ENCODE measurements at regions not wholly inside any gene's neighbourhood (a gene's known extent, or its start where the extent isn't known, plus 50 kb on each side); places are given as distances from the start of the nearest gene placed in this dataset.

- Histone ChIP-seq H3K4me3 (ENCODE audit: low read length) (no peak overlapping the region), H3K36me3 (ENCODE audit: insufficient read depth, low read length) (no peaks in the 10 kb centered on the region)
Observed at GRCh38 chr2:7971248-7971647, 710.6 kb upstream of the ID2 start.

GRCh38 chr2:7971841-7972240, 710.0 kb upstream of the ID2 start:
- Histone ChIP-seq H2AFZ (ENCODE audit: low read depth, low read length) (no peak overlapping the region), H3K4me1 (ENCODE audit: insufficient read depth, low read length) (no peaks in the 10 kb centered on the region), H3K36me3 (ENCODE audit: insufficient read depth, low read length) (no peaks in the 10 kb centered on the region), H3K4me3 (ENCODE audit: low read length) (no peak overlapping the region), H3K27me3 (ENCODE audit: insufficient read depth, low read length) (no peaks in the 10 kb centered on the region), H3K9me3 (ENCODE audit: low read length) (no peaks in the 10 kb centered on the region)

More at GRCh38 chr2:7971248-7971647, 710.6 kb upstream of the ID2 start:
- H3K4me1 ChIP-seq (ENCODE audit: insufficient read depth, low read length): no peaks in the 10 kb centered on the region
- H3K9me3 ChIP-seq (ENCODE audit: low read length): no peaks in the 10 kb centered on the region
- H3K27me3 ChIP-seq (ENCODE audit: insufficient read depth, low read length): no peaks in the 10 kb centered on the region
- no peak overlapping the region for H2AFZ ChIP-seq (ENCODE audit: low read depth, low read length)

- no peak overlapping the region for H2AFZ ChIP-seq (ENCODE audit: low read depth, low read length)
- H3K27me3 ChIP-seq (ENCODE audit: insufficient read depth, low read length): no peaks in the 10 kb centered on the region
- H3K36me3 ChIP-seq (ENCODE audit: insufficient read depth, low read length): no peaks in the 10 kb centered on the region
- no peaks in the 10 kb centered on the region for H3K4me1 ChIP-seq (ENCODE audit: insufficient read depth, low read length)
- H3K9me3 ChIP-seq (ENCODE audit: low read length): no peaks in the 10 kb centered on the region
- no peak overlapping the region for H3K4me3 ChIP-seq (ENCODE audit: low read length)
Observed at GRCh38 chr2:7972670-7973069, 709.2 kb upstream of the ID2 start.

- Histone ChIP-seq H3K27me3 (ENCODE audit: insufficient read depth, low read length) (no peaks in the 10 kb centered on the region), H2AFZ (ENCODE audit: low read depth, low read length) (no peak overlapping the region)
Observed at GRCh38 chr2:7973801-7974480, 707.9 kb upstream of the ID2 start.

GRCh38 chr2:7974936-7975335, 706.9 kb upstream of the ID2 start:
- Histone ChIP-seq H2AFZ (ENCODE audit: low read depth, low read length) (no peak overlapping the region), H3K27me3 (ENCODE audit: insufficient read depth, low read length) (no peaks in the 10 kb centered on the region), H3K9me3 (ENCODE audit: low read length) (no peaks in the 10 kb centered on the region), H3K36me3 (ENCODE audit: insufficient read depth, low read length) (no peaks in the 10 kb centered on the region), H3K4me3 (ENCODE audit: low read length) (no peak overlapping the region), H3K4me1 (ENCODE audit: insufficient read depth, low read length) (no peaks in the 10 kb centered on the region)

More at GRCh38 chr2:7973801-7974480, 707.9 kb upstream of the ID2 start:
- H3K4me3 ChIP-seq (ENCODE audit: low read length): no peak overlapping the region
- no peaks in the 10 kb centered on the region for H3K36me3 ChIP-seq (ENCODE audit: insufficient read depth, low read length)
- no peaks in the 10 kb centered on the region for H3K9me3 ChIP-seq (ENCODE audit: low read length)
- H3K4me1 ChIP-seq (ENCODE audit: insufficient read depth, low read length): no peaks in the 10 kb centered on the region

- Histone ChIP-seq H3K9me3 (ENCODE audit: low read length) (no peaks in the 10 kb centered on the region), H3K27me3 (ENCODE audit: insufficient read depth, low read length) (no peaks in the 10 kb centered on the region), H3K36me3 (ENCODE audit: insufficient read depth, low read length) (no peaks in the 10 kb centered on the region)
Observed at GRCh38 chr2:7976206-7976605, 705.6 kb upstream of the ID2 start.

GRCh38 chr2:7977981-7978380, 703.9 kb upstream of the ID2 start:
- no peaks in the 10 kb centered on the region for H3K36me3 ChIP-seq (ENCODE audit: insufficient read depth, low read length)
- H3K9me3 ChIP-seq (ENCODE audit: low read length): no peaks in the 10 kb centered on the region
- H2AFZ ChIP-seq (ENCODE audit: low read depth, low read length): no peak overlapping the region
- no peaks in the 10 kb centered on the region for H3K27me3 ChIP-seq (ENCODE audit: insufficient read depth, low read length)
- no peaks in the 10 kb centered on the region for H3K4me1 ChIP-seq (ENCODE audit: insufficient read depth, low read length)
- H3K4me3 ChIP-seq (ENCODE audit: low read length): no peak overlapping the region

More at GRCh38 chr2:7976206-7976605, 705.6 kb upstream of the ID2 start:
- H2AFZ ChIP-seq (ENCODE audit: low read depth, low read length): no peak overlapping the region
- H3K4me1 ChIP-seq (ENCODE audit: insufficient read depth, low read length): no peaks in the 10 kb centered on the region
- no peak overlapping the region for H3K4me3 ChIP-seq (ENCODE audit: low read length)

- H3K4me1 ChIP-seq (ENCODE audit: insufficient read depth, low read length): no peaks in the 10 kb centered on the region
- H3K4me3 ChIP-seq (ENCODE audit: low read length): no peak overlapping the region
- H2AFZ ChIP-seq (ENCODE audit: low read depth, low read length): no peak overlapping the region
- H3K9me3 ChIP-seq (ENCODE audit: low read length): peaks cover 1% of the 10 kb centered on the region
- H3K27me3 ChIP-seq (ENCODE audit: insufficient read depth, low read length): no peaks in the 10 kb centered on the region
- H3K36me3 ChIP-seq (ENCODE audit: insufficient read depth, low read length): no peaks in the 10 kb centered on the region
Observed at GRCh38 chr2:7982054-7982453, 699.8 kb upstream of the ID2 start.

- Histone ChIP-seq H3K36me3 (ENCODE audit: insufficient read depth, low read length) (no peaks in the 10 kb centered on the region), H3K4me3 (ENCODE audit: low read length) (no peak overlapping the region), H3K27me3 (ENCODE audit: insufficient read depth, low read length) (no peaks in the 10 kb centered on the region)
Observed at GRCh38 chr2:7983451-7983850, 698.4 kb upstream of the ID2 start.

GRCh38 chr2:7983912-7984311, 697.9 kb upstream of the ID2 start:
- peaks cover 1% of the 10 kb centered on the region for H3K9me3 ChIP-seq (ENCODE audit: low read length)
- no peaks in the 10 kb centered on the region for H3K4me1 ChIP-seq (ENCODE audit: insufficient read depth, low read length)
- H3K27me3 ChIP-seq (ENCODE audit: insufficient read depth, low read length): no peaks in the 10 kb centered on the region
- H3K4me3 ChIP-seq (ENCODE audit: low read length): no peak overlapping the region
- no peak overlapping the region for H2AFZ ChIP-seq (ENCODE audit: low read depth, low read length)
- H3K36me3 ChIP-seq (ENCODE audit: insufficient read depth, low read length): no peaks in the 10 kb centered on the region

More at GRCh38 chr2:7983451-7983850, 698.4 kb upstream of the ID2 start:
- Histone ChIP-seq H3K9me3 (ENCODE audit: low read length) (peaks cover 1% of the 10 kb centered on the region), H2AFZ (ENCODE audit: low read depth, low read length) (no peak overlapping the region), H3K4me1 (ENCODE audit: insufficient read depth, low read length) (no peaks in the 10 kb centered on the region)

GRCh38 chr2:7984693-7985353, 697.0 kb upstream of the ID2 start:
- Histone ChIP-seq H3K9me3 (ENCODE audit: low read length) (peaks cover 1% of the 10 kb centered on the region), H2AFZ (ENCODE audit: low read depth, low read length) (no peak overlapping the region), H3K27me3 (ENCODE audit: insufficient read depth, low read length) (no peaks in the 10 kb centered on the region), H3K4me1 (ENCODE audit: insufficient read depth, low read length) (no peaks in the 10 kb centered on the region), H3K4me3 (ENCODE audit: low read length) (no peak overlapping the region), H3K36me3 (ENCODE audit: insufficient read depth, low read length) (no peaks in the 10 kb centered on the region)

GRCh38 chr2:7986431-7986830, 695.4 kb upstream of the ID2 start:
- H3K36me3 ChIP-seq (ENCODE audit: insufficient read depth, low read length): no peaks in the 10 kb centered on the region
- no peak overlapping the region for H2AFZ ChIP-seq (ENCODE audit: low read depth, low read length)
- no peaks in the 10 kb centered on the region for H3K27me3 ChIP-seq (ENCODE audit: insufficient read depth, low read length)

GRCh38 chr2:7987992-7988391, 693.9 kb upstream of the ID2 start:
- H3K4me3 ChIP-seq (ENCODE audit: low read length): no peak overlapping the region
- no peaks in the 10 kb centered on the region for H3K36me3 ChIP-seq (ENCODE audit: insufficient read depth, low read length)
- no peaks in the 10 kb centered on the region for H3K4me1 ChIP-seq (ENCODE audit: insufficient read depth, low read length)
- no peaks in the 10 kb centered on the region for H3K27me3 ChIP-seq (ENCODE audit: insufficient read depth, low read length)
- H2AFZ ChIP-seq (ENCODE audit: low read depth, low read length): no peak overlapping the region
- peaks cover 1% of the 10 kb centered on the region for H3K9me3 ChIP-seq (ENCODE audit: low read length)

More at GRCh38 chr2:7986431-7986830, 695.4 kb upstream of the ID2 start:
- H3K4me1 ChIP-seq (ENCODE audit: insufficient read depth, low read length): no peaks in the 10 kb centered on the region
- H3K9me3 ChIP-seq (ENCODE audit: low read length): peaks cover 1% of the 10 kb centered on the region
- H3K4me3 ChIP-seq (ENCODE audit: low read length): no peak overlapping the region

Measured in neuron (in vitro differentiated cells).